GM18907 (cell line): ENCODE measurements at regions not wholly inside any gene's neighbourhood (a gene's known extent, or its start where the extent isn't known, plus 50 kb on each side); places are given as distances from the start of the nearest gene placed in this dataset.
A peak's percentile ranks its signal among the peaks of the same experiment; 100 is the strongest.

Experiments used
- ATAC-seq: cut with Tn5 transposase; IDR thresholded peaks from one replicate; pipeline ENCODE4 v1.9.1; 2021; ENCODE audit warnings: mild to moderate bottlenecking, moderate library complexity; ENCODE audit not compliant: unreplicated experiment

DNA sequence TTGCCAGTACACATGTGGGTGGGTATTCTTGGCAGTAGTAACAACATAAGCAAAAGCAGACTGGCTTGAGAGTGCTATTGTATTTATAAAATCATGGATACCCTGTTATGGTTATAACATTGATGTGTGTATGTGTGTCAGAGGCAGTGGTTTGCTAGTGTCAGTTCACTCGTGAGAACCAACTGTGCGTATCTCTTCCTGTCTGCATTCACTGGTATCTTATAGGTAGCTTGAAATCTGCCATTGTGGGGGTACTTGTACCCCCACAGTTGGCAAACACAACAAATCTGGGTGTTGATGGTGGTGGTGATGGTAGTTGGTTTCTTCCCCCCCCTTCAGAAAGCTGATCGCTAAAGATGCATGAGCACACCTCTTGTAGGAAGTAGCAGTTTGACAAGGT is 355.8 kb upstream of the SATB1 start:
- ATAC-seq: no peak

DNA sequence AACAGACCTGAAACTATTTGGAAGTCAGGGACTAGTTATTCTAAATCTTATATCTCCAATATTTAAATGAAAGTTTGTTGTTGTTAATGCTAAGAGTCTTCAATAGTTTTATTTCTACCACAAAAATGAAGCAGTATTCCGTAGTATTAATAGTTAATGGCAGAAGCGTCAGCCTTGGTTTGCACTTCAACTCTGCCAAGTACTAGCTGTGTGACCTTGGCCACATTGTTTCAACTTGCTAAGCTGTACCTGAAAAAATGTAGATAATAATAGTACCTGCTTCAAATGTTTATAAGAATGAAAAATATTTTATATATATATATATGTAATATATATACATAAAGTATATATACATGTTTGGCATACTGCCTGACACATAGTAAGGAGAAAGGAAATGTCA is 354.6 kb upstream of the SATB1 start:
- no peak for ATAC-seq

DNA sequence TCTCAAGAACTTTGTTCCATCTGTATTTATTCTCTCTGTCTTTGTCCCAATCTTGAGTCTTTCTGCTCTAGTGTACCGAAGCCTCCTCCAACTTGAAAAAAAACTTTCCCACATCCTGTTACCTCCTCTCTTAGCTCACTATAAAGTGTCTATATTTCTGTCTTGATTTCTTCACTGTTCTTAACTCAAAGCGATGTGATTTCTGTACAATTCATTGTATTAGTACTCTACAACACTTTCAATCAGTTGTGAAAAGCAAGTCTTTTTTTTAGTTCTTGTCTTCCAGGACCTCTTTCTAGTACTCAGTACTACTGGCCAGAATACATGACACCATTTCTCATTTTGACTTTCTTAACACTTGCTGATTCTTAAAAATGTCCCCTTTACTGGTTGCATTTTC is 353.5 kb upstream of the SATB1 start:
- no peak for ATAC-seq

DNA sequence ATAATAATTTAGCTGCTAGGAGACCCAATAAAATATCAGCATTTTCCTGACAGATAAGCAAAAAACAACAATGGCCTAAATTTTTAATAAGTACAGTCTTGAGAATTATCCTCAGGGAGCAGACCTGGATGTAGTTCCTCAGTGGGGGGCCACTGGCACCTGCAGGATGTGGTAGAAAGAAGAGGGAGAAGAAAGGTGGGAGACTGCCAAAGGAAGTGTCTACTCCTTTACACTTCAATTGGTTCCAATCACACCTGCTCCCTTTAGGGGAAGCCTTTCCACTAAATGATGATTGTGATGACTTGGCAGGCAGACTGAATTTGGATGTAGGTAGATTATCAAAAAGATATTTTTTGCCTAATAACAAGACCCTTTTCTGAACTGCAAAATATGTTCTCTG is 353.0 kb upstream of the SATB1 start:
- ATAC-seq: no peak

GRCh38 chr3:18775501-18775900 is 350.4 kb upstream of the SATB1 start:
- no peak for ATAC-seq

DNA sequence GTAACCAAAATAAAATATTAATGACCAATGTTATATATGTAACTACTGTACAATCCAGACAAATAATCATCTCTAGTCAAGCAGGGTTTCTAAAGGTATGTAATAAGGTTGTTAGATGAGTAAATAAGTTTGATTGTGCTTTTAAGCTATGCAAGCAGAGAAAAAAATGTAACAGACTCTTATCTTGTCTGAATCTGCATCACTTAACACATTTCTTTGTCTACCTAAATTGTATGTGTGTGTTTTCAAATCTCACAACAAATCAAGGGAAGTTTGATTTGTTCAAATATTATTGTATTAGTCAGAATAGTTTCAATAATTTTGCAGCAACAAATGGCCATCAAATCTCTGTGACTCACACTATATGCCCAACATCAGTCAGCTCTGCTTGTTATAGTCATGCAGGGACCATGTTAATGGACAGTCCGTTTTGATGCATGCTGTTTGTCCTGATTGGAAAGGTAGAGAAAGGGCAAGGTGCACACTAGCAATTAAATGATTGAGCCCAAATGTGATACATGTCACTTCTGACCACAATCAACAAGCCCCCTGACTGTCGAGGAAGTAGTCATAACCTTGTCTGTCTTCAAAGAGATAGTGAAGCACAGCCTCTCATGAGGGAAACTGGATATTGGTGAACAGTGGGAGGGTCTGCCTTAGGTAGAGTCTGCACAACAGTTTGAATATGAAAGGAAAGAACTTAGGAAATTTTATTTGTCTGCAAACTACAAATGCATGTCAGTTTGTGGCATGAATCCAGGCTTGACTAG is 349.4 kb upstream of the SATB1 start:
- ATAC-seq: no peak

DNA sequence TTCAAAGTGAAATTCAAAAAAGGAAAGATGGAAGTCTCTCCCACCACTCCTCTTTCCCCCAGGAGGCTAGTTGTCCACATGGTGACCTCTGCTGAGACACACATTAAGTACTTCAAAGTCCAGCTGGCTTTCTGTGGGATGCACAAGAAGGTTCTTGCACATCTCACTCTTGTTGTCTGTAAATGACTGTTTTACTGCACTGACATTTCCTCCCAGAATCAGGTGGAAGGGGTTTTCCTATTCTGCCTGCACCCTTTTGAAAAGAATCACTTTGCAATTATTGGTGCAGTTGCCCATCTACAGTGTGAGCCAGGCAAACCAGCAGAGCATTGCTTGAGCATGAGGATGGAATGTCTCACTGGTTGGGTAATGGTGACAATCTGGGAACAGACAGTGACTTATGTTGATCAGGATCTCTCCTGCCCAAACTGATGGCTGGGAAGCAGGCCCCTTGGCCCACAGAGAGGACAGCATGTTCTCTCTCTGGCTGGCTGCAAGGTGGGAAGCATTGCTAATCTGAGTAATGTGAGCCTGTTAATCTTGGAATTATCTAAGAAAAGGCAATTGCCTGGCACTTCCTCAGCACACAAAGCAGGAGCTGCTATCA is 347.7 kb upstream of the SATB1 start:
- no peak for ATAC-seq

GRCh38 chr3:18771931-18772330 is 346.8 kb upstream of the SATB1 start:
- no peak for ATAC-seq

DNA sequence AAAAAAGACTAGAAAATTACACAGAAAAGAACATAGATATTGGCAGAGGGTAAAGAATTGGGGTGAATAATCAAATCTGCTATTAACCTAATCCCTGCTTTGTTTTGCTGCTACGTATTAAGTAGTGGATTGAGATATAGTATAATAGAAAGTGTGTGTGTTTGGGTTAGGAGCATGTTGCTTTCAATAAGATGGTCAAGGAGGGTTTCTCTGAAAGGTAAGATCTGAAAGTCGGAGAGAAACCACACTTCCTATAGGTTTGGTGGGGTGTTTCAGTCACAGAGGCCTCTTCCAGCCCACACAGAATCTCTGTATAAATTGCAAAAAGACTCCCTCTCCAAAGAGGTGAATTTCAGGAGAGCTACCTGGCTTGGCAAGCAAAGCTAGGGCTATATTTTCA is 345.7 kb upstream of the SATB1 start:
- ATAC-seq: no peak

GRCh38 chr3:18767756-18768303 is 342.7 kb upstream of the SATB1 start:
- ATAC-seq: no peak

DNA sequence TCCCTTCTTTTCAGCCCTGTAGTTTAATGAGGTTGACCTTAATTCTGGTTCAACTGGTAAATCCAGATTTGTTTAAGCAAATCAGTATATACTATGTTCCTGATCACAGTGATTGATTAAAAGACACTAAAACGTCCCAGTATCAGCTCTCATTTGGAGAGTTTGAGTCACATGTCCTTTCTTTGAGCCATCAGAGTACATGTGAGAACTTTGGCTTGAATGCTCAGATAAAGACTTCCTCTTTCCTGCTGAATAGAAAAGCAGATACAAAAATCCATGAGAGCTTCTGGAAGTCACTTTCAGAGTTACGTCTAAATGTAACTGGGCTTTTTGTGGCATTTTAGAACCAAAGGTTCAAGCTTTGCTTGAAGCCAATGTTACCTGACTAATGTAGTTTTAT is 341.8 kb upstream of the SATB1 start:
- ATAC-seq: no peak

GRCh38 chr3:18765662-18766061 is 340.5 kb upstream of the SATB1 start:
- ATAC-seq: no peak

GRCh38 chr3:18765161-18765560 is 340.0 kb upstream of the SATB1 start:
- no peak for ATAC-seq

DNA sequence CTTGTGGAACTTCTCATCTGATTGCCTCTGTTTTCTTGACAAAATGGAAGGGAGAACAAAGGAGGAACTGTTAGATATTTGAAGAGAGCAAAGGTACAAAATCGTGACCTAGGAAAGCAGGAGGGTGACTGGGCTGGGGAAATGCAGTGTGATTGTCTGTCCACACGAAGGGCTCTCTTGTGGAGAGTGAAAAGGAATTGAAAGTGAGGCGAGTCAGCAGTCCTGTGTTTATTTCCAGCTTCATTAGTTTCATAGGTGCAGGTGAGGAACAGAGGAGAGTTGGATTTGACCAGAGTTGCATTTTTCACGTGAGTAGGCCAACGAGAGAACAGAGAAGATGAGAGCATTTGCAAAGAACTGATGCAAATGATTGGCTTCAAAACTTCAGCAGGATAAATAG is 336.4 kb upstream of the SATB1 start:
- no peak for ATAC-seq

- ATAC-seq: peak; percentile 95
These were observed 333.0 kb upstream of the SATB1 start for GRCh38 chr3:18758047-18758704.

DNA sequence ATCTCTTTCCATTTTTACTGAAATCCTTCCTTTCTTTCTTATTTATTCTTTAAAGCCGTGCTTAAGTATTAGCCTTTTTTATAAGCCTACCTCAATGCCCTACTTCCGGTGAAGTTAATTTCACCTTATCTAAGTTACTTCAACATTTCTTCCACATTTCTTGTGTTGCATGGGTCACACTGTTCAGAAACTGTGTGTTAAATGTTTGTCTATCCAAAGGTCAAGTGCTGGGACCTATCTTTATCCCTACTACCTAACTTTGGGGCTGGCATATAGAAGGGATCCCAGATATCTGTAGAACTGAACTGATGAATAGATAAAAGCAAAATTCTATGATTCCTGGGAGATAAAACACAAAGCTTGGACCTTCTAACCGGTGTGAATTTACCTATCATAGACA is 332.3 kb upstream of the SATB1 start:
- ATAC-seq: no peak

GRCh38 chr3:18752273-18752934 is 327.3 kb upstream of the SATB1 start:
- ATAC-seq: no peak

- peak; percentile 65 for ATAC-seq
These were observed 326.4 kb upstream of the SATB1 start for GRCh38 chr3:18751514-18751913.

GRCh38 chr3:18747383-18747782 is 322.2 kb upstream of the SATB1 start:
- no peak for ATAC-seq

- ATAC-seq: no peak
These were observed 320.3 kb upstream of the SATB1 start for GRCh38 chr3:18745472-18745871.

GRCh38 chr3:18744472-18744871 is 319.3 kb upstream of the SATB1 start:
- ATAC-seq: no peak
